ENCODE measurements at regions not wholly inside any gene's neighbourhood (a gene's known extent, or its start where the extent isn't known, plus 50 kb on each side); places are given as distances from the start of the nearest gene placed in this dataset.
"Not testable (repeated sequence)": the region's sequence is repeated elsewhere in the genome, so short reads cannot be mapped to it uniquely, and the experiment has no call there.

DNA sequence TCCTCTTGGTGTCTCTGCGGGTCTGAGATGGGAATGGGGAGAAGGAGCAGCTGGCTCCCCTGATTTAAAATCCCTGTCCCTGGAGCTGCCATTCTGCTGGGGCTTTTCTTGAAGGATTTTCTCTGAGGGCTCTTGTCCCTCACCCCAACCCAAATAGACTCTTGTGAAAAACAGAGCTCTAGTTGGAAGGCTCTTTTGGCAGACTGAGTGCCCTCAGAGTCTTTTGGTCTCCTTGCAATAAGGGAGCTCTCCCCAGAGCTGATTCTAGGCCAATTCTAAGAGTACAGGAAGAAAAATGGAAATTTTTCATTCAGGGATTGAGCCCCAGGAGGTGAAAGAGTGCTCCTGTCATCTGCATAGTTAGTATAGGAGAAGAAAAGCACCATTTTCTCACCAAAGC lies 238.3 kb downstream of the COG6 start:
- no peak for DNase-seq (ENCODE audit: low spot score)

DNA sequence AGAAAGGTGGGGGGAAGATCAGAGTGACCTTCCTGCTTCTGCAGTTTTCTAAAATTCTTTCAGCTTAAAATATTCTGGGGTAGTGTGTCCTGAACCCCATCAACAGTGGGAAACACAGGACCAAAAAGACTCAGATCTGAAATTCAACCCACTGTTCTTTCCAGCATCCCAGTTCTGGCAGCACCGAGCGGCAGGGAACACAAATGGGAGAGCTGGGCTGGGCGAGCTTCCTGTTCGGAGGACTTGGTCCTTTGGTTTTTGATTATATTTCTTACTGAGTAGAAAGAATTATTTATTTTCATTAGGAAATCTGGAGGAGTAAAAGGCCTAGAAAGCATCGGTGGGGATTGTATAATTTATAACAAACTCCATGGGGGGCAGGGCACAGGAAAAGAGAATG lies 239.1 kb downstream of the COG6 start:
- DNase-seq (ENCODE audit: low spot score) = no peak

DNA sequence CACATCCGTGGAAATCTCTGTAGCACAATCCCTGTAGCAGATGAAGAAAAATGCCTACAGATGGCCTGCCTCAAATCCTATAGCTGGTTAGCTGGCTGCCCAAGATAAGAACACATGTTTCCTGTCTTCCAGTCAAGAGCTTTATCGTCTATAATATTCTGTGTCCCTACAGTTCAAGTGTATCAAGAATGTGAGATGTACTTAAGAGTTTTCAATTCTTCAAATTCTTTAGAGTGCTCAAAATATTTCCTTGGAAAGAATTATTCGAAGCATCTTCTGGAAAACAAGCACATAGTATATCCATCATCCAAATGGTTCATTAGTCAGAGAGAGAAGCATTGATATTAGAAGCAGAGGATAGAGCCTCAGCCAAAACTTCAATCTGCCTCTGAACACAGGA lies 239.8 kb downstream of the COG6 start:
- DNase-seq (ENCODE audit: low spot score) = no peak

GRCh38 chr13:39897636-39898035 lies 242.2 kb downstream of the COG6 start:
- DNase-seq (ENCODE audit: low spot score) = no peak

DNA sequence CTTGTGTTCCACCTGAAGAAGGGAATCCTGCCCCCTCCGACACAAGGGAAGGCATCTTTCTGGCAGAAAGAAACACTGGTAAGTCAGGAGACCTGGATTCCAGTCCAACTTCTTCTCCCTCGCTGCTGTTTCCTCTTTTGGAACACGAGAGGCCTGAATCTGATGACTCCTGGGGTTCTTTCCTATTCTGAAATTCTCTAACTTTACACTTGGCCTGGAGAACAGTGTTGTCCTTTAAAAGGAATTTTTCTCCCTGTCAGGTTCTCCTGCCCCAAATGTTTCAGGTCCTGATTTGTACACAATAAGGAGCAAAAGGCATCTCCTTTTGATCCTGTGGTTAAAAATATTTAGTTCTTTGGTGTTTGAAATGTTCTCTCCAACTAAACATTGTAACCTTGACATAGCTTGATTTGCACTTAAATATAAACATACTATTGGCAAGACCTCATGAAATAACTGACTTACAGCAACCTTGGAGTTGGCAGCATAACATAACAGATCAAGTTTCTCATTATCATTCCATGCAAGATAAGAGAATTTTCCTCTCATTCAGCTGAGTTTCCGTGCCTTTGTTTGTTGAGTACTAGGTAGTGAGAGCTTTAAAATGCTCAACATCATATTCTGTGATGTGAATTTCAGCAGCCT lies 244.8 kb downstream of the COG6 start:
- DNase-seq (ENCODE audit: low spot score) = peak; percentile 24

DNA sequence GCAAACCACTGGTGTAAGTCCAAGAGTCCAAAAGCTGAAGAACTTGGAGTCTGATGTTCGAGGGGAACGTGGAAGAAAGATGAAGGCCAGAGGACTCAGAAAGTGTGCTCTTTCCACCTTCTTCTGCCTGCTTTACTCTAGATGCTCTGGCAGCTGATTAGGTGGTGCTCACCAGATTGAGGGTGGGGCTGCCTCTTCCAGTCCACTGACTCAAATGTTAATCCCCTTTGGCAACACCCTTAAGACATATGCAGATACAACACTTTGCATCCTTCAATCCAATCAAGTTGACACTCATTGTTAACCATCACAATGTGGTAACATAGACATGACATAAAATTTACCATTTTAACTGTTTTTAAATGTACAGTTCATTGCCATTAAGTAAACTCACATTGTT lies 249.5 kb downstream of the COG6 start:
- DNase-seq (ENCODE audit: low spot score) = no peak

DNA sequence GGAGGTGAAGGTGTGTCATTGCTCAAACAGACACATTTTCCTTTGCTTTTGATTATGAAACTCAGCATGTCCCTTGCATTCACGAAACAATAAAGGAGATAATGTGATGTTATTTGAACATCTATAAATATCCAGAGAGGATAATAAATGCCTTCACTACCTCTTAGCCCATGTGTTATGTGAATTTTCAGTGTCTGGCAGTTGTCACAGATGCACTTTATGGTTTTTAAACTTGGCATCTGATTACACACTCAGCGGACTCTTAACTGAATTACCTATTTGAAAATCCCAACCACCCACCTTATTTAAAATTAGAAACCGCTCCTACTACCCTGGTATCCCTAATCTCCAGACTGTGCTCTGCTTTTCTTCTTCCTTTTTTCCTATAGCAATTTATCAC lies 254.2 kb downstream of the COG6 start:
- no peak for DNase-seq (ENCODE audit: low spot score)

DNA sequence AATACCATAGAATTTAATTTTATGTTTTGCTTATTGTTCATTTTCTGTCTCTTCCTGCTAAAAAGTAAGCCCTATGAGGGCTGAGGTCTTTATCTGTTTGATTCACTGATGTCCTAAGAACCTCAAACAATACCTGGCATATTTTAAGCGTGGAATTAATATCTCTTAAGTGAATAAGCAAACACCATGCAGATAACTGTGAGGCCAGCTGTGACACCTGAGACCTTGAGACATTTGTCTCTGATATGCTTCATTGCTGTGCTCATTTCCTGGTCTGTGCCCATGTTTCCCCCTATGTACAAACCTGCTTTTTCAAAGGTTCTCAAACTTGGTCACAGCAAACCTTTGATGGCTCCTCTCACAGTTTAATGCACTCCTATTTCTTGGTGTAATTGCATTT lies 254.6 kb downstream of the COG6 start:
- DNase-seq (ENCODE audit: low spot score) = no peak

GRCh38 chr13:39910833-39911232 lies 255.4 kb downstream of the COG6 start:
- no peak for DNase-seq (ENCODE audit: low spot score)

GRCh38 chr13:39913339-39913738 lies 257.9 kb downstream of the COG6 start:
- DNase-seq (ENCODE audit: low spot score) = no peak

DNA sequence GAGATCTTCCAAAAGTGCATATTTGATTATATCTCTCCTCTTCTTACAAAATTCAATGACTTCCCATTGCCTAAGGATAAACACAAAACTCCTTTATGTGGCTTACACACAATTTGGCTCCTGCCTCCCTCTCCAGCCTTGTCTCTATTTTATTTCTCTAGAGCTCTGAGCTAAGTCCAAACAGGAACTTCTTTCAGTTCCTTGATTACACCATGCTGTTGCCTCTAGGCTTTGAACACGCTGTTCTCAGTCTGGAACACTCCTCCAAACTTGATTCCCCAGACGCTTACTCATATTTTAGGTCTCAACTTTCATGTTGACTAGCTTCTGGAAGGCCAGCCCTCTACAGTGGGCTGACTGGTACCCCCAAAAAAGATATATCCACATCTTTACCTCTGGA lies 258.5 kb downstream of the COG6 start:
- no peak for DNase-seq (ENCODE audit: low spot score)

DNA sequence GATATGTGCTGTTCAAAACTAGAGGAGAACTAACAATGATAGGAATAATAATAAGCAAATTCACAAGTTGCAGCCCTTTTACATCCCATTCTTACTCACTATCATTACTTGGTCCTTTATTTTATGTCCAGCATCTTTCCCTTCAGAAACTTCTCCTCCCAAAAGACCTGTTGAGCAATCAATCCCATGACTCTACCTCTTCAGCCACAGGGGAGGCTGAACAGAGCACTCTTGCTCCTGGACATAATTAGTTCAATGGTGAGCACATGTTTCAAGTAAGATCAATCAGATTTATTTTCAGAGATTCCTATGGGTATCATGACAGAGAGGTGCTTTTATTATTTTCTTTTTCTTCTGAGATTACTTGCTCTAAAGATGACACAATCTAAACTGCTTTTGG lies 260.0 kb downstream of the COG6 start:
- no peak for DNase-seq (ENCODE audit: low spot score)

GRCh38 chr13:39916330-39916729 lies 260.9 kb downstream of the COG6 start:
- DNase-seq (ENCODE audit: low spot score) = no peak

DNA sequence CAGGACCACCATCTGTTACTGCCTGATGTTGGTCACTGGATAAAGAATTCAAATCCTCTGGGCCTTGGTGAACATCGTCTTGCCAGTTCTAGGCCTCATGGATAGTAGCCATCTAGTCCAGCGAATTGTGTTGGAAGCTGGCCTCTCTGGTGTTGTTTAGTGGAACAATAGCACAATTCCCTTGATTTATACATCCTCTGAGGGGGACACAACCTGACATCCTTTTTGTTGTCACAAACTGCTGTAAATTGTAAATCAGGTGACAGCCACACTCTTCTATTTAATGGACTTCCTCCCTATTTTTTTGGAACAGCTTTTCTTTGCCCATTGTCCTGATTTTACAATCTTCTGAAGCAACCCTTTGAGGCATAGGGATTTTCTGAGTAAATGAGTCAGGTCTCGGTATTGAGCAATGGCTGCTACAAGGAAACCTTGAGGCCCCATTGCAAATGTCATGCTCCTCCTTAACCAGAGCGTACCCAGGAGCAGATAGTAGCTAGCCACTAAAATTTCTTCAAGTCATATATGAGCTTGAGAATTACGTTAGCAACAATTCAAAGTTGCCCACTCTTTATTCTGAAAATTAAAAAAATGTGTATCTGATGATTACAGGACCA lies 263.3 kb downstream of the COG6 start:
- DNase-seq (ENCODE audit: low spot score) = no peak

- DNase-seq (ENCODE audit: low spot score) = no peak
Observed at GRCh38 chr13:39920613-39921012, 265.2 kb downstream of the COG6 start.

DNA sequence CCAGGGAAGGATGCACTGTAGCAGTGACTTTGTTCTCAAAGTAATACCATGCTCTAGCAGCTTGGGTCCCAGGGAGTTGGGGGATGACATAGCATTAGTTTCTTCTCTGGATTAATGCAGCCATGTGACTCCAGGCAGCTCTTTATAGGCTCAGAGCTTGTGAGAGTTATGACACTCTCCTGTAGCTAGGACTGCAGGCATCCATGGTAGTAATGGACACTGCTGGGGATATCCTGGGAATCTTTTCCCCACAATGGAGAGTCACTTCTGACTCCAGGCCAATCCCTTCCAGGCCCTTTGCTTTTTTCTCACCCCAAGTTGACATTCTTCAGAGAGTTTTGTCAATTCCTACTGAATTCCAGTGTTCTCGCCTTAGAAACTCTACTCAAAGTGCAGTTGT lies 270.9 kb downstream of the COG6 start:
- no peak for DNase-seq (ENCODE audit: low spot score)

DNA sequence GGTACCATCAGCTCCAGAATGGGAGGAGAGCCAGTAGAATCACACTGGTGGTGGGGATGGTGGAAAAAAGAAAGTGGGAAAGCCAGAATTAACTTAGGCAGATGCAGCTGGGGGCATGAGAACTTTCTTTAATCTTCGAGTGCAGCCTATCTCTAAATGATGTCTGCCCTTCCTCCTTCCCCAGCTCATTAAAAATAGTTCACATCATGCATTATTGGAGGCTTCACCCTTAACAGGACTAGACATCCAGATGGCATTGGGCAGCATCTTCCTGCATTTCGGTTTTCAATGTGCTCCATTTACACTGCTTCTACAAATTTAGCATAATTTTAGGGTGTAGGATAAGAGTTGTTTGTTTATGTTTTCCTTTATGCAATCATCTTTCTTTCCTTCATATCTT lies 272.8 kb downstream of the COG6 start:
- no peak for DNase-seq (ENCODE audit: low spot score)

- no peak for DNase-seq (ENCODE audit: low spot score)
Observed at GRCh38 chr13:39929583-39929982, 274.1 kb downstream of the COG6 start.

- DNase-seq (ENCODE audit: low spot score) = no peak
Observed at GRCh38 chr13:39930060-39930459, 274.6 kb downstream of the COG6 start.

GRCh38 chr13:39930544-39931444 lies 275.3 kb downstream of the COG6 start:
- DNase-seq (ENCODE audit: low spot score) = no peak

GRCh38 chr13:39931505-39931904 lies 276.0 kb downstream of the COG6 start:
- no peak for DNase-seq (ENCODE audit: low spot score)

DNA sequence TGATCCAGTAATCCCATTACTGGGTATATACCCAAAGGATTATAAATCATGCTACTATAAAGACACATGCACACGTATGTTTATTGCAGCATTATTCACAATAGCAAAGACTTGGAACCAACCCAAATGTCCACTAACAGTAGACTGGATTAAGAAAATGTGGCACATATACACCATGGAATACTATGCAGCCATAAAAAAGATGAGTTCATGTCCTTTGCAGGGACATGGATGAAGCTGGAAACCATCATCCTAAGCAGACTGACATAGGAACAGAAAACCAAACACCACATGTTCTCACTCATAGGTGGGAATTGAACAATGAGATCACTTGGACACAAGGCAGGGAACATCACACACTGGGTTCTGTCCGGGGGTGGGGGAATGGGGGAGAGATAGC lies 277.1 kb downstream of the COG6 start:
- DNase-seq (ENCODE audit: low spot score) = not testable (repeated sequence)

- DNase-seq (ENCODE audit: low spot score) = no peak
Observed at GRCh38 chr13:39935155-39935554, 279.7 kb downstream of the COG6 start.
